ENCODE measurements at regions not wholly inside any gene's neighbourhood (a gene's known extent, or its start where the extent isn't known, plus 50 kb on each side); places are given as distances from the start of the nearest gene placed in this dataset.

DNA sequence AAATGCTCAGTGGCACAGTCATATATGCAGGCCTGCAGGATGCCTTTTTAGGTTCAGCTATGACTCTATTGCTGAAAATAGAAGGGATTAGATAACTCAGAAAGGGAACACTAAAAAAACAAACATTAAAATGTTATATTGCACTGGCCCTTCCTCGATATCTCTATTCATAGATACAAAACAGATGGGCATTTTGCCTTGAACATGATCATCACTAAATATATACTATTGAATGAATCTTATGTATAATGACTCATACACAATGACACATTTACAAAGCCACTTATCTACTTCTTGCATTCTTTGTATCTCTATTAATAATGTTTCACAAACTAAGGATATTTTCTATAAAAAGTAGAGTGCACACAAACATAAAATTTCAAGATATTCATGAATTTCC lies 2352.8 kb upstream of the RAG2 start:
- intact Hi-C loops (cut with micrococcal nuclease; ENCODE audit: unreplicated experiment): no loop called here
- POLR2A ChIA-PET: no interaction called here
- DNase-seq (ENCODE audit: low read depth, low spot score): no peak
- Histone ChIP-seq H3K27me3 (ENCODE audit: control insufficient read depth, insufficient read depth, low read length) (no peaks in the 10 kb centered on the region), H3K4me3 (ENCODE audit: low read depth in 2 of 2, low read length in 2 of 2) (no peak overlapping the region), H3K4me1 (ENCODE audit: control insufficient read depth, insufficient read depth, low read length) (no peaks in the 10 kb centered on the region), H3K9me3 (ENCODE audit: control insufficient read depth, insufficient read depth, low read depth, low read length) (no peaks in the 10 kb centered on the region), H3K36me3 (ENCODE audit: control insufficient read depth, insufficient read depth, low read length) (no peaks in the 10 kb centered on the region), H3K27ac (ENCODE audit: low read length) (no peak overlapping the region)
- in situ Hi-C loops (cut with HindIII; ENCODE audit: low pct_unique_long_range_greater_than_20kb, low sequenced_read_pairs): no loop called here
- ATAC-seq: no peak
- TF ChIP-seq CTCF (IDR thresholded peaks at IDR 0.05) (no peak), SIN3A (IDR thresholded peaks at IDR 0.05; ENCODE audit: borderline replicate concordance, insufficient read depth, low read depth, low read length) (no peak)
- TF ChIP-seq, protein P1, sequence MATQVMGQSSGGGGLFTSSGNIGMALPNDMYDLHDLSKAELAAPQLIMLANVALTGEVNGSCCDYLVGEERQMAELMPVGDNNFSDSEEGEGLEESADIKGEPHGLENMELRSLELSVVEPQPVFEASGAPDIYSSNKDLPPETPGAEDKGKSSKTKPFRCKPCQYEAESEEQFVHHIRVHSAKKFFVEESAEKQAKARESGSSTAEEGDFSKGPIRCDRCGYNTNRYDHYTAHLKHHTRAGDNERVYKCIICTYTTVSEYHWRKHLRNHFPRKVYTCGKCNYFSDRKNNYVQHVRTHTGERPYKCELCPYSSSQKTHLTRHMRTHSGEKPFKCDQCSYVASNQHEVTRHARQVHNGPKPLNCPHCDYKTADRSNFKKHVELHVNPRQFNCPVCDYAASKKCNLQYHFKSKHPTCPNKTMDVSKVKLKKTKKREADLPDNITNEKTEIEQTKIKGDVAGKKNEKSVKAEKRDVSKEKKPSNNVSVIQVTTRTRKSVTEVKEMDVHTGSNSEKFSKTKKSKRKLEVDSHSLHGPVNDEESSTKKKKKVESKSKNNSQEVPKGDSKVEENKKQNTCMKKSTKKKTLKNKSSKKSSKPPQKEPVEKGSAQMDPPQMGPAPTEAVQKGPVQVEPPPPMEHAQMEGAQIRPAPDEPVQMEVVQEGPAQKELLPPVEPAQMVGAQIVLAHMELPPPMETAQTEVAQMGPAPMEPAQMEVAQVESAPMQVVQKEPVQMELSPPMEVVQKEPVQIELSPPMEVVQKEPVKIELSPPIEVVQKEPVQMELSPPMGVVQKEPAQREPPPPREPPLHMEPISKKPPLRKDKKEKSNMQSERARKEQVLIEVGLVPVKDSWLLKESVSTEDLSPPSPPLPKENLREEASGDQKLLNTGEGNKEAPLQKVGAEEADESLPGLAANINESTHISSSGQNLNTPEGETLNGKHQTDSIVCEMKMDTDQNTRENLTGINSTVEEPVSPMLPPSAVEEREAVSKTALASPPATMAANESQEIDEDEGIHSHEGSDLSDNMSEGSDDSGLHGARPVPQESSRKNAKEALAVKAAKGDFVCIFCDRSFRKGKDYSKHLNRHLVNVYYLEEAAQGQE (IDR thresholded peaks at IDR 0.05; ENCODE audit: insufficient read depth in 1 of 2, low read depth in 2 of 2, low read length in 1 of 2): no peak
- CTCF ChIA-PET: no interaction called here
- no TSS peak for BruUV-seq (replicated peaks)

GRCh38 chr11:38948392-38948791 lies 2350.4 kb upstream of the RAG2 start:
- Histone ChIP-seq H3K4me1 (ENCODE audit: control insufficient read depth, insufficient read depth, low read length) (no peaks in the 10 kb centered on the region), H3K4me3 (ENCODE audit: low read depth in 2 of 2, low read length in 2 of 2) (no peak overlapping the region), H3K27me3 (ENCODE audit: control insufficient read depth, insufficient read depth, low read length) (no peaks in the 10 kb centered on the region), H3K36me3 (ENCODE audit: control insufficient read depth, insufficient read depth, low read length) (no peaks in the 10 kb centered on the region), H3K27ac (ENCODE audit: low read length) (no peak overlapping the region), H3K9me3 (ENCODE audit: control insufficient read depth, insufficient read depth, low read depth, low read length) (no peaks in the 10 kb centered on the region)
- DNase-seq (ENCODE audit: low read depth, low spot score): no peak
- TF ChIP-seq, protein P1 (IDR thresholded peaks at IDR 0.05; ENCODE audit: insufficient read depth in 1 of 2, low read depth in 2 of 2, low read length in 1 of 2): no peak
- TF ChIP-seq SIN3A (IDR thresholded peaks at IDR 0.05; ENCODE audit: borderline replicate concordance, insufficient read depth, low read depth, low read length) (no peak), POLR2AphosphoS5 (IDR thresholded peaks at IDR 0.05; ENCODE audit: low read depth, low read length) (no peak), CTCF (IDR thresholded peaks at IDR 0.05) (no peak), TCF7L2 (IDR thresholded peaks at IDR 0.05; ENCODE audit: low read depth, low read length) (no peak)
- intact Hi-C loops (cut with micrococcal nuclease; ENCODE audit: unreplicated experiment) (no loop called here), in situ Hi-C loops (cut with HindIII; ENCODE audit: low pct_unique_long_range_greater_than_20kb, low sequenced_read_pairs) (no loop called here)
- POLR2A ChIA-PET: no interaction called here
- CTCF ChIA-PET: no interaction called here
- ATAC-seq: no peak
- BruUV-seq (replicated peaks): no TSS peak

Measured in Panc1 (cell line).